ENCODE measurements at regions not wholly inside any gene's neighbourhood (a gene's known extent, or its start where the extent isn't known, plus 50 kb on each side); places are given as distances from the start of the nearest gene placed in this dataset.

DNA sequence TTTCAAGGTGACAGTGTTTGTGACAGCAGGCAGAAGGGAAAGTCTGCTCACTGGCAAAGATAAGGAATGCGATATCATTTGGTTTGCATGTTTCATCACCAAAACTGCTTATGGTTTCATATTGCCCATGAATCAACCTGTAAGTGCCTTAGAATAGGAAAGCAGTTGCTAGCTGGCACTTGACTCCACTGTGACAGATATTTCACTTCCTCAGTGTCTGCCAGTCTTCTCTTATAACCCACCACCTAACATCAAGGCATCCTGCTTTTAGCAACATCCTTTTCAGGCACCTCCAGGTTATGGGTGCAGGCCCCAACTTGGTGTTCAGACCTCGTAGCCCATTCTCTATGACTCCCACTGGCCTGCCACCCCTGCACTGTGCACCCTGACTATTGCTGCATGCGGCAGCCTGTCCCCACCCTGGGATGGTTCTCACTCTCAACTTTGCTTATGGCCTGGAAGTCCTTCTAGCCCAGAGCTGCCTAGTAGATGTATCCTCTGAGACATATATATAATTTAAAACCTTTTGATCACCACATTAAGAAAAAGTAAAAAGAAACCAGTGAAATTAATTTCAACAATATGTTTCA lies 154.4 kb upstream of the RARB start:
- no peak for DNase-seq
- Histone ChIP-seq H3K4me2 (ENCODE audit: low read depth, low read length, poor library complexity, severe bottlenecking) (no peak overlapping the region), H3K27me3 (ENCODE audit: low read length) (no peaks in the 10 kb centered on the region), H2AFZ (ENCODE audit: low read length) (no peak overlapping the region), H3K79me2 (ENCODE audit: low read length) (no peaks in the 10 kb centered on the region), H3K9ac (ENCODE audit: low read length) (no peak overlapping the region), H3K4me3 (ENCODE audit: low read length) (no peak overlapping the region), H3K36me3 (ENCODE audit: insufficient read depth, low read length) (no peaks in the 10 kb centered on the region), H3K9me2 (replicated peaks; ENCODE audit: insufficient read depth, low read length) (no peaks in the 10 kb centered on the region; the same call in 1 of the 2 replicates), H3K9me3 (ENCODE audit: low read length) (no peaks in the 10 kb centered on the region), H3K4me1 (ENCODE audit: low read length) (no peaks in the 10 kb centered on the region), H3K27ac (ENCODE audit: low read length) (no peak overlapping the region), H4K20me1 (ENCODE audit: insufficient read depth, low read depth, low read length) (no peaks in the 10 kb centered on the region)

DNA sequence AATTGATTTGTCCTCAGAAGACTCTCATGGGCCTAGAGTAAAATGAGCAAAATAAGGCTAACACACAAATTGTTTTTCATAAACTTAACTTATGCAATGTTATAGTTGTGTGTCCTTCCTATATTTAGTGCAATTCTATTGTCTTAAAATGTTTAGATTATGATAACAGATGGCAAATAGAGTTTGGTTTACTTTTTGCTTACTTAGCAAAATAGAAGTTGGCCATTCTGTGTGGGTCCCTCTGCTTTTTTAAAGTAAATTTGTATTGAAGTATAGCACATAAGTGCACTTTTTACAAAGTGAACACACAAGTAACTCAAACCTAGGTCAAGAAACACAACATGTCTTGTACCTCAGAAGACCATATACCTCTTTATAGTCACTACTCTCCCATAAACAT lies 150.6 kb upstream of the RARB start:
- H3K36me3 ChIP-seq (ENCODE audit: insufficient read depth, low read length): no peaks in the 10 kb centered on the region

DNA sequence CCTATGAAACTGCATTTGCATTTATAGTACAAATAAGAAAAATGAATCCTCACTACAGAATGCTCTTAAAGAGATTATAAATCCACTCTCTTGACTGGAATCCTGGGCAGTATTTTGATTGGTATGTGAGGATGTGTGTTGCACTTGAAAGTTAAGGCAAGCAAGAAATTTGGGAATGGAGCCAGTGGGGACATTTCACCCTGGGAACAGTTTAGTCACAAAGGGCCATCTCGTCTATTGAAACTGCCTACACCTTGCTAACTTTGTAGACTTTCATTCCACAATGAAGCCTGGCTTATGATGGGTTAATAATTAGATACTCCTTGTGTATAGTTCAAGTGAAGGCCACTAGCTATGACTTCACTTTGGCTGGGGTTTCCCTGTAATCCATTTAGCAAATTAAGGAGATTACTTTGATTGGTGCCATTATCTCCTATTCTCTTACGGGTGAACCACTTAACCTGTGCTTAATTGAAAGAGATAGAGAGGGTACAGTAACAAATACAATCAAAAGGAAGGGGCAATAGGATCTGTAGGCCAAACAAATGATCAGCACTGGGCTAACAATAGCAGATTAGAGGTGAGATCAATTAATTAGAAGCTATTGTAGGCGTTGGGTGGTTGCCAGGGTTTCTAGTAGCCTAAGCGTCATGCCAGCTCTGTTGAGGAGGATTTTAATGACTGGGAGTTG lies 146.9 kb upstream of the RARB start:
- no peaks in the 10 kb centered on the region for H3K36me3 ChIP-seq (ENCODE audit: insufficient read depth, low read length)
- H3K9ac ChIP-seq (ENCODE audit: low read length): no peak overlapping the region
- no peak overlapping the region for H3K27ac ChIP-seq (ENCODE audit: low read length)
- no peak overlapping the region for H2AFZ ChIP-seq (ENCODE audit: low read length)
- H3K79me2 ChIP-seq (ENCODE audit: low read length): no peaks in the 10 kb centered on the region
- H3K9me2 ChIP-seq (replicated peaks; ENCODE audit: insufficient read depth, low read length): no peaks in the 10 kb centered on the region; the same call in 1 of the 2 replicates
- H3K4me2 ChIP-seq (ENCODE audit: low read depth, low read length, poor library complexity, severe bottlenecking): no peak overlapping the region
- H3K27me3 ChIP-seq (ENCODE audit: low read length): no peaks in the 10 kb centered on the region
- no peaks in the 10 kb centered on the region for H4K20me1 ChIP-seq (ENCODE audit: insufficient read depth, low read depth, low read length)
- H3K4me3 ChIP-seq (ENCODE audit: low read length): no peak overlapping the region
- no peaks in the 10 kb centered on the region for H3K4me1 ChIP-seq (ENCODE audit: low read length)
- no peak for DNase-seq
- no peaks in the 10 kb centered on the region for H3K9me3 ChIP-seq (ENCODE audit: low read length)

More for the DNA sequence above, 150.6 kb upstream of the RARB start:
- no peak for DNase-seq
- no peak overlapping the region for H3K4me2 ChIP-seq (ENCODE audit: low read depth, low read length, poor library complexity, severe bottlenecking)
- H2AFZ ChIP-seq (ENCODE audit: low read length): no peak overlapping the region
- no peaks in the 10 kb centered on the region for H3K9me3 ChIP-seq (ENCODE audit: low read length)
- H3K9ac ChIP-seq (ENCODE audit: low read length): no peak overlapping the region
- no peaks in the 10 kb centered on the region for H3K4me1 ChIP-seq (ENCODE audit: low read length)
- H3K27ac ChIP-seq (ENCODE audit: low read length): no peak overlapping the region
- H3K4me3 ChIP-seq (ENCODE audit: low read length): no peak overlapping the region
- H3K79me2 ChIP-seq (ENCODE audit: low read length): no peaks in the 10 kb centered on the region
- H3K27me3 ChIP-seq (ENCODE audit: low read length): no peaks in the 10 kb centered on the region
- no peaks in the 10 kb centered on the region for H4K20me1 ChIP-seq (ENCODE audit: insufficient read depth, low read depth, low read length)
- no peaks in the 10 kb centered on the region; the same call in 1 of the 2 replicates for H3K9me2 ChIP-seq (replicated peaks; ENCODE audit: insufficient read depth, low read length)

DNA sequence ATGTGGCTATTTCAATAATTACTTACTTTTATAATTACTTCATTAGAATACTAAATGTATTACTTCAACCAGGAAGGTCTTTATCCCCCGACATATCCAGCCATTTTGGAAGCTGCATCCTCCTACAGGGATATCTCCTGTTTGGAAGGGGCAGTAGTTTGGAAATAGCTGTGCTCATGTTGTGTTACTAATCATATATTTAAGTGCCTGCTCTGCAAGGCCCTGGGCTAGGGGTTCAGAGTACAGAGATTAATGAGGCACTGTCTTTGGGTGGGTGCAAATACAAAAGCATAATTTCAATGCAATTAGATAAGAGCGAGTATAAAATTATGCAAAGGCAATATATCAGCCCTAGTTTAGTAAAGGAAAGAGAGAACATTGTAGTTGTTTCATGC lies 146.3 kb upstream of the RARB start:
- Histone ChIP-seq H3K4me1 (ENCODE audit: low read length) (no peaks in the 10 kb centered on the region), H3K79me2 (ENCODE audit: low read length) (no peaks in the 10 kb centered on the region), H3K27me3 (ENCODE audit: low read length) (no peaks in the 10 kb centered on the region), H2AFZ (ENCODE audit: low read length) (no peak overlapping the region), H3K9me2 (replicated peaks; ENCODE audit: insufficient read depth, low read length) (no peaks in the 10 kb centered on the region; the same call in 1 of the 2 replicates), H3K9ac (ENCODE audit: low read length) (no peak overlapping the region), H4K20me1 (ENCODE audit: insufficient read depth, low read depth, low read length) (no peaks in the 10 kb centered on the region), H3K36me3 (ENCODE audit: insufficient read depth, low read length) (no peaks in the 10 kb centered on the region), H3K27ac (ENCODE audit: low read length) (no peak overlapping the region), H3K4me2 (ENCODE audit: low read depth, low read length, poor library complexity, severe bottlenecking) (no peak overlapping the region), H3K9me3 (ENCODE audit: low read length) (no peaks in the 10 kb centered on the region), H3K4me3 (ENCODE audit: low read length) (no peak overlapping the region)
- no peak for DNase-seq

DNA sequence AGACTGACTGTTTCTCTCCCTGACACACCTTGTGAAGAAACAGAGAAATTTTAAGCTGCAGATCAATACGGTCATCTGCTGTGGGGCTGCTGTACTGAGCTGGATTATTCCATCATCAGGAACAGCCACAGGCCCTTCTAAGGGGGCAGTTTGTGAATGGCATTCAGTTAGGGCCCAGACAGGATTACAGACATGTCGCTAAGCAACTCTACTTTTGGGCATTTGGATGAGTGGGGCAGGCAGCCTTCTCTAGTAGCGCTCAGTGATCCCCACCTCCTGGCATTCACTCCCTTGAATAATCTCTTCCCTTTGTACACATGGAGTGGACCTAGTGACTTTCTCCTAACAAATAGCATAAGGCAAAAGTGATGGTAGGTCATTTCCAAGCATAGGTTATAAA lies 144.4 kb upstream of the RARB start:
- no peaks in the 10 kb centered on the region for H3K4me1 ChIP-seq (ENCODE audit: low read length)
- no peaks in the 10 kb centered on the region for H3K27me3 ChIP-seq (ENCODE audit: low read length)
- no peak overlapping the region for H3K9ac ChIP-seq (ENCODE audit: low read length)
- no peaks in the 10 kb centered on the region for H3K79me2 ChIP-seq (ENCODE audit: low read length)
- no peak overlapping the region for H3K27ac ChIP-seq (ENCODE audit: low read length)
- H3K9me2 ChIP-seq (replicated peaks; ENCODE audit: insufficient read depth, low read length): no peaks in the 10 kb centered on the region
- no peak overlapping the region for H3K4me2 ChIP-seq (ENCODE audit: low read depth, low read length, poor library complexity, severe bottlenecking)
- no peak overlapping the region for H3K4me3 ChIP-seq (ENCODE audit: low read length)
- H3K36me3 ChIP-seq (ENCODE audit: insufficient read depth, low read length): no peaks in the 10 kb centered on the region
- no peak for DNase-seq
- no peaks in the 10 kb centered on the region for H4K20me1 ChIP-seq (ENCODE audit: insufficient read depth, low read depth, low read length)
- no peak overlapping the region for H2AFZ ChIP-seq (ENCODE audit: low read length)
- no peaks in the 10 kb centered on the region for H3K9me3 ChIP-seq (ENCODE audit: low read length)

DNA sequence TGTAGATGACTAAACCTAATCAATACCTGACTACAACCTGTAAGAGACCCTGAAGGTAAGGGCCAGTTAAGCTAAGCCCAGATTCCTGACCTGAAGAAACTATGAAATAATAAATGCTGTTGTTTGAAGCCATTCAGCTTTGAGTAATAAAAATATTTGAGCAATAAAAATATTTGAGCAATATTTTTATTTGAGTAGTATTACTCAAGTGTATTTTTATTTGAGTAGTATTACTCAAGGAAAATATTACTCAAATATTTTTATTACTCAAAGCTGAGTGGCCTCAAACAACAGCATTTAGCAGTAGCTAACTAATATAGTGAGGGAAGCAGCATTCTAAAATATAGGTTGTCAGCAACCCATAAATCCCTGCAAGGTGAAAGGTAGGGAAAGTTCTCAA lies 143.8 kb upstream of the RARB start:
- H3K36me3 ChIP-seq (ENCODE audit: insufficient read depth, low read length): no peaks in the 10 kb centered on the region
- no peaks in the 10 kb centered on the region for H4K20me1 ChIP-seq (ENCODE audit: insufficient read depth, low read depth, low read length)
- no peak overlapping the region for H3K9ac ChIP-seq (ENCODE audit: low read length)
- no peaks in the 10 kb centered on the region for H3K9me3 ChIP-seq (ENCODE audit: low read length)
- H3K4me3 ChIP-seq (ENCODE audit: low read length): no peak overlapping the region
- H3K27me3 ChIP-seq (ENCODE audit: low read length): no peaks in the 10 kb centered on the region
- H3K27ac ChIP-seq (ENCODE audit: low read length): no peak overlapping the region
- no peak for DNase-seq
- no peaks in the 10 kb centered on the region for H3K9me2 ChIP-seq (replicated peaks; ENCODE audit: insufficient read depth, low read length)
- no peaks in the 10 kb centered on the region for H3K4me1 ChIP-seq (ENCODE audit: low read length)
- H3K79me2 ChIP-seq (ENCODE audit: low read length): no peaks in the 10 kb centered on the region
- no peak overlapping the region for H2AFZ ChIP-seq (ENCODE audit: low read length)
- no peak overlapping the region for H3K4me2 ChIP-seq (ENCODE audit: low read depth, low read length, poor library complexity, severe bottlenecking)

DNA sequence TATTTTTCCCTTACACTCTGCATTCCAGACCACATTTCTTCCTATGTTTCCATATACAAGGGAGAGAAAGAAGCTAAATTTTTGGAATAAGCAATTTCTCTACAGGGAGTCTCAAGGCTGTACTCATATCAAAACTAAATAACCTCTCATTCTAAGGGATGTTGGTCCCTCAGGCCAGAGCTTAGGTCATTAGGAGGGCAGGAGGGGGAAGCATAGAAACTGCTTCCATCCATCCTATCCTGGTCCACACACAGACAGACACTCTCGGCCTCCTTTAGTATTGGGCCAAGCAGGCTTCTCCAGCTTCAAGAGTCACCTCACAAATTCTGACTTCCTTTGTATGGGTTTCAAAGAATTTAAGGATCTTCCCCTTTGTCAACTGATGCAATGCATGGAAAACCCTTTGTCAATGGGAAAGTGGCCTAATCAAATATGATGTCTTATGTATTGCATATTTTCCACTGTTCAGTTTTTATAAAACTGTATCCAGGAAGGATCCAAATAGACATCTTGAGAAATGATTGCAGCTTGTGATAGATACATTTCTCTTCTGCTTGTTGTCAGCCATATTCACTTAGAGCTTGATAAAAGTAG lies 140.7 kb upstream of the RARB start:
- Histone ChIP-seq H3K27me3 (ENCODE audit: low read length) (no peaks in the 10 kb centered on the region), H3K4me2 (ENCODE audit: low read depth, low read length, poor library complexity, severe bottlenecking) (no peak overlapping the region), H3K27ac (ENCODE audit: low read length) (no peak overlapping the region), H3K9me2 (replicated peaks; ENCODE audit: insufficient read depth, low read length) (no peaks in the 10 kb centered on the region), H3K4me1 (ENCODE audit: low read length) (no peaks in the 10 kb centered on the region), H3K9ac (ENCODE audit: low read length) (no peak overlapping the region), H3K4me3 (ENCODE audit: low read length) (no peak overlapping the region), H2AFZ (ENCODE audit: low read length) (no peak overlapping the region), H3K9me3 (ENCODE audit: low read length) (no peaks in the 10 kb centered on the region), H4K20me1 (ENCODE audit: insufficient read depth, low read depth, low read length) (no peaks in the 10 kb centered on the region), H3K79me2 (ENCODE audit: low read length) (no peaks in the 10 kb centered on the region), H3K36me3 (ENCODE audit: insufficient read depth, low read length) (no peaks in the 10 kb centered on the region)
- DNase-seq: no peak

DNA sequence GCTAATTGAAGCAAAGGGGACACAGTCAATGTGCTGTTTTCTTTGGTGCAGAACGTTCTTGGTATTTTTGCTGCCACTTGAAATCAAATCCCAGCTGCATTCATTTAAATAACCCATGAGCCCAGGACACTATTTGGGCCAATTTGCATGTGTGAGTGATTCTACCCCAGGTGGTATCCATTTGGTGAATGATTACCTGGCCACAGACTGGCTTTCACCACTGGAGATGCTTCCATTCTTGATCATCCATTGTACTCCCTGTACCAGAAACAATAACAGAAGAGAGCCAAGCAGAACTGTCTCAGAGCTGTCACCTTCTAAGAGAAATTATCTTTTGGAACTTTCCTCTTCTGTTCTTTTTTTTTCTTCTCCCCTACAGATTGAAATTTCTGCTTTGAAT lies 139.7 kb upstream of the RARB start:
- no peaks in the 10 kb centered on the region for H3K9me3 ChIP-seq (ENCODE audit: low read length)
- DNase-seq: no peak

More for the DNA sequence above, 139.7 kb upstream of the RARB start:
- no peaks in the 10 kb centered on the region for H3K36me3 ChIP-seq (ENCODE audit: insufficient read depth, low read length)
- no peak overlapping the region for H2AFZ ChIP-seq (ENCODE audit: low read length)
- H3K9ac ChIP-seq (ENCODE audit: low read length): no peak overlapping the region
- no peak overlapping the region for H3K4me3 ChIP-seq (ENCODE audit: low read length)
- H3K79me2 ChIP-seq (ENCODE audit: low read length): no peaks in the 10 kb centered on the region
- H3K4me1 ChIP-seq (ENCODE audit: low read length): no peaks in the 10 kb centered on the region
- H4K20me1 ChIP-seq (ENCODE audit: insufficient read depth, low read depth, low read length): no peaks in the 10 kb centered on the region
- no peaks in the 10 kb centered on the region for H3K27me3 ChIP-seq (ENCODE audit: low read length)
- no peaks in the 10 kb centered on the region for H3K9me2 ChIP-seq (replicated peaks; ENCODE audit: insufficient read depth, low read length)
- no peak overlapping the region for H3K4me2 ChIP-seq (ENCODE audit: low read depth, low read length, poor library complexity, severe bottlenecking)
- H3K27ac ChIP-seq (ENCODE audit: low read length): no peak overlapping the region
